Chondrocyte (in vitro differentiated cells): ENCODE measurements at regions not wholly inside any gene's neighbourhood (a gene's known extent, or its start where the extent isn't known, plus 50 kb on each side); places are given as distances from the start of the nearest gene placed in this dataset.
A peak's percentile ranks its signal among the peaks of the same experiment; 100 is the strongest.

Experiments
- DNase-seq: peaks from one replicate; pipeline ENCODE4 v3.0.0; 2021; ENCODE audit warnings: mixed read lengths, low spot score
- H3K27ac Mint-ChIP-seq: one replicate; pipeline ENCODE4 v1.8.0; 2021; ENCODE audit warnings: mild to moderate bottlenecking, moderate library complexity, mixed read lengths; ENCODE audit not compliant: unreplicated experiment
- H3K27me3 Mint-ChIP-seq: 2 replicates; pipeline ENCODE4 v1.8.0; 2021; ENCODE audit warnings: low read depth, mixed read lengths
- H3K36me3 Mint-ChIP-seq: 2 replicates; pipeline ENCODE4 v1.8.0; 2021; ENCODE audit warnings: low read depth, mixed read lengths
- H3K4me1 Mint-ChIP-seq: 2 replicates; pipeline ENCODE4 v1.8.0; 2021; ENCODE audit warnings: low read depth, mild to moderate bottlenecking, mixed read lengths
- H3K4me3 Mint-ChIP-seq: one replicate; pipeline ENCODE4 v1.8.0; 2021; ENCODE audit warnings: mild to moderate bottlenecking, moderate library complexity, mixed read lengths; ENCODE audit not compliant: unreplicated experiment
- H3K9me3 Mint-ChIP-seq: 2 replicates; pipeline ENCODE4 v1.8.0; 2021; ENCODE audit warnings: low read depth, mixed read lengths
- CTCF ChIP-seq: fragments of 200-600 bp; sonication (generic); IDR thresholded peaks from 2 replicates; pipeline ENCODE4 v1.5.0; 2021; ENCODE audit warnings: antibody characterized with exemption, mild to moderate bottlenecking, moderate library complexity

GRCh38 chr3:144866476-144866875 lies 894.9 kb downstream of the DIPK2A start:
- Mint-ChIP-seq H3K4me1 (peaks cover 7% of the 10 kb centered on the region), H3K4me3 (no peak overlapping the region), H3K27ac (peak overlapping the region; percentile 60), H3K9me3 (no peaks in the 10 kb centered on the region), H3K27me3 (no peaks in the 10 kb centered on the region), H3K36me3 (no peaks in the 10 kb centered on the region)
- no peak for TF ChIP-seq CTCF
- DNase-seq: no peak

- TF ChIP-seq CTCF: no peak
- Mint-ChIP-seq H3K36me3 (no peaks in the 10 kb centered on the region), H3K4me3 (no peak overlapping the region), H3K4me1 (peaks cover 7% of the 10 kb centered on the region), H3K27me3 (no peaks in the 10 kb centered on the region), H3K9me3 (no peaks in the 10 kb centered on the region), H3K27ac (no peak overlapping the region)
- no peak for DNase-seq
Observed at GRCh38 chr3:144868506-144868905, 896.9 kb downstream of the DIPK2A start.

GRCh38 chr3:144873066-144873465 lies 901.4 kb downstream of the DIPK2A start:
- Mint-ChIP-seq H3K36me3 (no peaks in the 10 kb centered on the region), H3K27me3 (no peaks in the 10 kb centered on the region), H3K4me3 (no peak overlapping the region), H3K4me1 (no peaks in the 10 kb centered on the region), H3K27ac (no peak overlapping the region), H3K9me3 (no peaks in the 10 kb centered on the region)
- TF ChIP-seq CTCF: no peak
- no peak for DNase-seq

GRCh38 chr3:144875211-144875610 lies 903.6 kb downstream of the DIPK2A start:
- Mint-ChIP-seq H3K4me1 (peaks cover 5% of the 10 kb centered on the region), H3K27ac (no peak overlapping the region), H3K9me3 (no peaks in the 10 kb centered on the region), H3K27me3 (no peaks in the 10 kb centered on the region), H3K36me3 (no peaks in the 10 kb centered on the region), H3K4me3 (no peak overlapping the region)
- no peak for TF ChIP-seq CTCF
- no peak for DNase-seq

- no peak overlapping the region for H3K27ac Mint-ChIP-seq
- H3K27me3 Mint-ChIP-seq: no peaks in the 10 kb centered on the region
- DNase-seq: no peak
- no peak for TF ChIP-seq CTCF
- no peaks in the 10 kb centered on the region for H3K9me3 Mint-ChIP-seq
- no peaks in the 10 kb centered on the region for H3K36me3 Mint-ChIP-seq
- peaks cover 6% of the 10 kb centered on the region for H3K4me1 Mint-ChIP-seq
- no peak overlapping the region for H3K4me3 Mint-ChIP-seq
Observed at GRCh38 chr3:144877356-144877755, 905.7 kb downstream of the DIPK2A start.
